MM.1S (cell line): ENCODE measurements at regions not wholly inside any gene's neighbourhood (a gene's known extent, or its start where the extent isn't known, plus 50 kb on each side); places are given as distances from the start of the nearest gene placed in this dataset.

Experiments used
- DNase-seq: peaks from one replicate; pipeline ENCODE4 v3.0.0-alpha.2; 2015
- H2AFZ ChIP-seq: fragments of 300-600 bp; sonication (generic); 2 replicates; pipeline ENCODE4 v1.6.0; 2016; ENCODE audit warnings: antibody characterized with exemption, low read length
- H3F3A ChIP-seq: fragments of 300-600 bp; sonication (generic); 2 replicates; pipeline ENCODE4 v1.6.1; 2016; ENCODE audit warnings: mild to moderate bottlenecking, antibody characterized with exemption, low read length, moderate library complexity, mixed read lengths; ENCODE audit not compliant: insufficient read depth
- H3K27ac ChIP-seq: fragments of 300-600 bp; sonication (generic); 2 replicates; pipeline ENCODE4 v1.5.1; 2016; ENCODE audit warnings: mild to moderate bottlenecking, low read length
- H3K27me3 ChIP-seq: fragments of 300-600 bp; sonication (generic); replicated peaks from 2 replicates; pipeline ENCODE4 v1.6.0; 2016; ENCODE audit warnings: low read length; ENCODE audit not compliant: insufficient read depth
- H3K36me3 ChIP-seq: fragments of 300-600 bp; sonication (generic); replicated peaks from 2 replicates; pipeline ENCODE4 v1.6.1; 2016; ENCODE audit warnings: mild to moderate bottlenecking, low read length, mixed read lengths; ENCODE audit not compliant: insufficient read depth
- H3K4me1 ChIP-seq: fragments of 300-600 bp; sonication (generic); 2 replicates; pipeline ENCODE4 v1.6.1; 2016; ENCODE audit warnings: low read length, mixed read lengths
- H3K4me2 ChIP-seq: fragments of 300-600 bp; sonication (generic); 2 replicates; pipeline ENCODE4 v1.6.0; 2016; ENCODE audit warnings: low read depth, low read length
- H3K4me3 ChIP-seq: fragments of 300-600 bp; sonication (generic); 2 replicates; pipeline ENCODE4 v1.5.1; 2016; ENCODE audit warnings: low read length, mixed read lengths
- H3K79me2 ChIP-seq: fragments of 300-600 bp; sonication (generic); 2 replicates; pipeline ENCODE4 v1.6.1; 2016; ENCODE audit warnings: mixed run types, low read length, mixed read lengths
- H3K9ac ChIP-seq: fragments of 300-600 bp; sonication (generic); 2 replicates; pipeline ENCODE4 v1.6.1; 2016; ENCODE audit warnings: low read length, mixed read lengths
- H3K9me2 ChIP-seq: fragments of 300-600 bp; sonication (generic); replicated peaks from 2 replicates; pipeline ENCODE4 v1.6.1; 2016; ENCODE audit warnings: mild to moderate bottlenecking, low read length, mixed read lengths; ENCODE audit not compliant: insufficient read depth
- H3K9me3 ChIP-seq: fragments of 300-600 bp; sonication (generic); replicated peaks from 2 replicates; pipeline ENCODE4 v1.6.1; 2016; ENCODE audit warnings: mild to moderate bottlenecking, low read length, mixed read lengths; ENCODE audit not compliant: insufficient read depth
- H4K20me1 ChIP-seq: fragments of 300-600 bp; sonication (generic); 2 replicates; pipeline ENCODE4 v1.6.1; 2016; ENCODE audit warnings: mild to moderate bottlenecking, low read length, moderate library complexity, mixed read lengths; ENCODE audit not compliant: insufficient read depth
- CTCF ChIP-seq: fragments of 300-600 bp; sonication (generic); IDR thresholded peaks from 2 replicates; pipeline ENCODE4 v1.5.1; 2016; ENCODE audit warnings: antibody characterized with exemption, low read length, mixed read lengths
- EZH2 ChIP-seq: fragments of 300-600 bp; sonication (generic); optimal IDR thresholded peaks from 2 replicates; pipeline ENCODE3; 2017; ENCODE audit warnings: low read depth, mild to moderate bottlenecking, antibody characterized with exemption, low read length, mixed read lengths
- EZH2phosphoT487 ChIP-seq: fragments of 300-600 bp; sonication (generic); IDR thresholded peaks from 2 replicates; pipeline ENCODE4 v1.6.1; 2018; ENCODE audit warnings: antibody characterized with exemption, low read length

- no peaks in the 10 kb centered on the region for H4K20me1 ChIP-seq
- no peak for TF ChIP-seq EZH2
- no peak for TF ChIP-seq EZH2phosphoT487
- no peak for TF ChIP-seq CTCF
- no peaks in the 10 kb centered on the region for H3K27me3 ChIP-seq
- no peak overlapping the region for H3K27ac ChIP-seq
- DNase-seq: no peak
- no peaks in the 10 kb centered on the region for H3K9me3 ChIP-seq
- no peaks in the 10 kb centered on the region for H3K36me3 ChIP-seq
- no peak overlapping the region for H3K4me3 ChIP-seq
- no peak overlapping the region for H3K4me2 ChIP-seq
- no peaks in the 10 kb centered on the region for H3K4me1 ChIP-seq
- H3K9ac ChIP-seq: no peak overlapping the region
- no peaks in the 10 kb centered on the region for H3F3A ChIP-seq
- no peak overlapping the region for H2AFZ ChIP-seq
- no peaks in the 10 kb centered on the region for H3K9me2 ChIP-seq
- H3K79me2 ChIP-seq: no peaks in the 10 kb centered on the region
Measured at GRCh38 chr1:234887016-234887900, 241.4 kb downstream of the TOMM20 start.

GRCh38 chr1:234886081-234886984 lies 242.3 kb downstream of the TOMM20 start:
- TF ChIP-seq CTCF (no peak), EZH2 (no peak), EZH2phosphoT487 (no peak)
- Histone ChIP-seq H3K36me3 (no peaks in the 10 kb centered on the region), H3K9ac (no peak overlapping the region), H3K9me2 (no peaks in the 10 kb centered on the region), H3K27me3 (no peaks in the 10 kb centered on the region), H3K4me3 (no peak overlapping the region), H3K79me2 (no peaks in the 10 kb centered on the region), H3K27ac (no peak overlapping the region), H3K4me1 (no peaks in the 10 kb centered on the region), H3K9me3 (no peaks in the 10 kb centered on the region), H3F3A (no peaks in the 10 kb centered on the region), H3K4me2 (no peak overlapping the region), H2AFZ (no peak overlapping the region), H4K20me1 (no peaks in the 10 kb centered on the region)
- no peak for DNase-seq

- Histone ChIP-seq H3K27me3 (no peaks in the 10 kb centered on the region), H3K9me2 (no peaks in the 10 kb centered on the region), H2AFZ (no peak overlapping the region), H3K9me3 (no peaks in the 10 kb centered on the region), H3K27ac (no peak overlapping the region), H3K4me1 (no peaks in the 10 kb centered on the region), H3F3A (no peaks in the 10 kb centered on the region), H3K4me3 (no peak overlapping the region), H3K4me2 (no peak overlapping the region), H3K36me3 (no peaks in the 10 kb centered on the region), H4K20me1 (no peaks in the 10 kb centered on the region), H3K9ac (no peak overlapping the region), H3K79me2 (no peaks in the 10 kb centered on the region)
- TF ChIP-seq CTCF (no peak), EZH2phosphoT487 (no peak), EZH2 (no peak)
- DNase-seq: no peak
Measured at GRCh38 chr1:234885601-234886000, 243.0 kb downstream of the TOMM20 start.
